Kidney tubule cell (primary cell): ENCODE measurements at regions not wholly inside any gene's neighbourhood (a gene's known extent, or its start where the extent isn't known, plus 50 kb on each side); places are given as distances from the start of the nearest gene placed in this dataset.
A peak's percentile ranks its signal among the peaks of the same experiment; 100 is the strongest.

Experiments used
- DNase-seq: peaks from one replicate; pipeline ENCODE4 v3.0.0-alpha.2; 2018; ENCODE audit warnings: low spot score

DNA sequence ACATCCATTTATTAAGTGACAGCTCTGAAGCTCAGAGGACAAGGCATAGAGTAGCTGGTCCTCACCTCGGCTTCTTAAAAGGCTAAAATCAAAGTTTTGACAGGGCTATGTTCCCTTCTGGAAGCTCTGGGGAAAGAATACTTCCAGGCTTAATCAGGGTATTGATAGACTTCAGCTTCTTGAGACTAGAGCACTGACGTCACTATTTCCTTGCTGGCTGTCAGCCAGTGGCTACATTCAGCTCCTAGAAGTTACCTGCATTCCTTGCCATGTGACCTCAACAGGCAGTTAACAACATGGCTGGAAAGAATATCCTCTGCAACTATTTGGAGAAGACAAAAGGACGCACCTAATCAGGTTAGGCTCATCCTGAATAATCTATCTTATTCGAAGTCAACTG is 1144.8 kb downstream of the ADGRL3 start:
- DNase-seq, result peak; percentile 3

DNA sequence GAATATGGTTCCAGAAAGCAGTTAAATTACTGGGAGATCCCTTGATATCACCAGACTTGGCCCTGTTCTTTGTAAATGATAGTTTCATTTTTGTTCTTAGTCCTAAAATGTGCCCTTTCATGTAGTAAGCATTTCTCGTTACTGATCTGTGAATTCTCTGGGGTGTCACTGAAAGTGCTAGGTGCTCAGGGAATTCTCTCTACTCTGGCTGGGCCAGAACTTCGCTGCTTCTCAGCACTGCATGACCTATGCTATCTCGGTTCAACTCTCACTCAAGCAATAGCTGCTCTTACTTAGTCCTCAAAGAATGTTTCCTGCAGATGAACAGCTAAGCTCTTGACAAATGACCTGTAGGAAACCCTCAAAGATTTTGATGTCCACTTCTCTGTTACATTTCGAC is 1144.3 kb downstream of the ADGRL3 start:
- DNase-seq, result no peak

DNA sequence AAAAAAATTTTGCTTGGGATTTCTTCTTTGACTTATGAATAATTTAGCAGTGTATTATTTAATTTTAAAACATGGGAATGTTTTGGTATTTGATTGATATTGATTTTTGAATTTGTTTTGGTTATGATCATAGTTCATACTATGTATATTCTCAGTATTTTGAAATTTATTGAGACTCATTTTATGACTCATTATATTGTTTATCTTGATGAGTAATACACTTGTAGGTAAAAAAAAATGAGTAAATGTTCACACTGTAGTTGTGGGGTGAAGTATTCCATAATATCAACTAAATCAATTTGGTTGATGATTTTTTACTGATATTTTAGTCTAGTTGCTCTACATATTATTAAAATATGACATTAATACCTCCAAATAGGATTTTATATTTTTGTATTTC is 1142.2 kb downstream of the ADGRL3 start:
- no peak for DNase-seq

DNA sequence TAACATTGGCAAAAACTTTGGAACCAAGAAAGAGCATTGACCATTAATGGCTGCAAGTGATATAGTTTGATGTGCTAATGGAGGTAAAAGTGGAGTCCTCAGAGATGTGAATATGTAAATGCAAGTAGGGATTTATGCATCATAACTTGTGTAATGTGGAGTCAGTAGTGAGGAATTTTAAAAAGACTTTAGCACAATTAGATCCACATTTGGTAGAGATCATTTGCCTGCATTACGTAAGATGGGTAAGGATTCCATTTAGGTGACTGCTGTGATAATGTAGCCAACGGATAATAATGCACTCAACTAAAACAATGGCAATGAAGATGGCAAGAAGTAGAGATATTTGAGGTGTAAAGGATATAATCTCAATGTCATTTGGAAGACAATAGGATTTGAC is 1128.4 kb downstream of the ADGRL3 start:
- no peak for DNase-seq

DNA sequence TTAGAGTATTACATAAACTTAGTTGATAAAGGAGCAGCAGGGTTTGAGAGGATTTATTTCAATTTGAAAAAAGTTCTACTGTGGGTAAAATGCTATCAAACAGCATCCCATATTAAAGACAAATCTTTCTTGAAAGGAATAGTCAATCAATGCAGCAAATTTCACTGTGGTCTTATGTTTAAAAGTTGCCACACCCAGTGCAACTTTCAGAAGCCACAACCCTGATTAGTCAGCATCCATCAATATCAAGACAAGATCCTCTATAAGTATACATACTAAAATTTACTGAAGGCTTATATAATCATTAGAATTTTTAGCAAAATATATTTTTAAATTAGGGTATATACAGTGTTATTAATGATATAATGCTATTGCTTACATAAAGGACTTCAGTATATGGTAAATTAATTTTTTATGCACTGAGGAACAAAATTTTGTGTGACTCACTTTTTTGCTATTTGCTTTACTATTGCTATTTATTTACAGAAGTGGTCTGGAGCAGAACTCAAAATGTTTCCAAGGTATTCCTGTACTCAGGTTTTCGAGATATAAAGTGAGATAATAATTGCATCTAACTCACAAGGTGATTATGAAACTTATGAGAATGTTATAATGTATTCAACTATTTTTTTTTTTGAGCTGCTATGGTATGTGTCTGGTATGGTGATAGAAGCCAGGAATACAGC is 1127.6 kb downstream of the ADGRL3 start:
- no peak for DNase-seq

DNA sequence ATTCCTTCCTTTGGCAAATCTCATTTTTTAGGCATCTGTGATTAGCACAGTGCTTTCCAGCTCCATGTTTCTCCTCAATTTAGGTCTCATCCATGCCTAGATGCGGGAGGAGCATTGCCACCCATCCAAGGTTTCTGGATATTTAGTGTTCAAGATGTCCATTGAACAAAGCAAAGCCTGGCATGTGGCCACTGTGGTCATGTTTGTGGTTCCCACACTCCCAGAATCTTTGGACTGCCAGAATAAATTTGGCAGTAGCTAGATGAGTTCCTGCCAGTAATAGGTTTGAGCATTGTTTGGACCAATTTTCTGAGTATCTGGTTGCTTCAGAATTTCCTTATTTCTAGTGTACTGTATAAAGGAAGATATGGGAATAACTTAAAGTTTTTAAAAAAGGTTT is 1124.1 kb downstream of the ADGRL3 start:
- DNase-seq, result no peak

DNA sequence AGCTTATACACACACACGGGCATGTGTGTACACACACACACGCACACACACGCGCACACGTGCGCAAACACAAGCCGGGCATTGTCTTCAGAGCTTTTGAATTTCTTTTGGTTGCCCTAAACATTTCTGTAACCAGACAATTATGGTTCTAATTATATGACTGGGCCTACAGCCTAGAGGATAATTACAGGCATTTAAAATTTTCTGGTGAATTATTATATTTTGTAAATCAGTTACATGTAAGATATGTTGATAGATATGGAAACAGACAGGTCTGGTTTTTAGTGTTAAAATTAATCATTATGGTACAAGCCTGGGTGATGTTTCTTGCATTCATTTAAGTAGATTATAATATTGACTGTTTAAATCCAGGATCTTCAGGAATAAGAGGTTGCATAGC is 1120.5 kb downstream of the ADGRL3 start:
- no peak for DNase-seq

DNA sequence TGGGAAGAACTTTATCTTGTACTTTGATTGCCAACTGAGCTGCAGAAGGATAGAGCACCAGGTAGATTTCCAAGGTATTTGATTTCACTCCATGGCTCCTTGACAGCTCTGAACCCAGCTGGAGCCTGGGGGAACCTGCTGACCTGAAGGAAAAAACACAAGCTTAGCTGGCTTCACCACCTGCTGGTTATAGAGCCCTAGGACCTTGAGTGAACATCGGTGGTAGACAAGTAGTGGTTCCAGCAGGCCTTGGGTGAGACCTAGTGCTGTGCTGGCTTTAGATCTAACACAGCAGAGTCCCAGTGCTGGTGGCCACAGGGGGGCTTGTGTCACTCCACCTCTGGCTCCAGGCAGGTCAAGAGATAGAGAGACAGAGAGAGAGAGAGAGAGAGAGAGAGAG is 1102.6 kb downstream of the ADGRL3 start:
- no peak for DNase-seq

DNA sequence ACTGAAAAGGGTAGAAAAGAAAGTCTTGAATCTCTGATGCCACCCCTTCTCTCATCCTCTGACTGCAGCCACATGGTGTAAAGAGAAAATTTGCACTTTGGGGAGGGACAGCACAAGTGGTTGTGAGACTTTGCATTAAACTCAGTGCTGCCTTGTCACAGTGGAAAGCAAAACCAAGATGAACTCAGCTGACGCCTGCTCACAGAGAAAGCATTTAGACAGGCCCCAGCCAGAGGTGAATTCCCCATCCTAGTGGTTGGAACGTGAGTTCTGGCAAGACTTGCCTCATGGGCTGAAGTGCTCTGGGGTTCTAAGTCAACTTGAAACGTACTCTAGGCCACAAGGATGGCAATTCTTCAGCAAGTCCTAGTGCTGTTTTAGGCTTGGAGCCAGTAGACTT is 1101.4 kb downstream of the ADGRL3 start:
- no peak for DNase-seq

DNA sequence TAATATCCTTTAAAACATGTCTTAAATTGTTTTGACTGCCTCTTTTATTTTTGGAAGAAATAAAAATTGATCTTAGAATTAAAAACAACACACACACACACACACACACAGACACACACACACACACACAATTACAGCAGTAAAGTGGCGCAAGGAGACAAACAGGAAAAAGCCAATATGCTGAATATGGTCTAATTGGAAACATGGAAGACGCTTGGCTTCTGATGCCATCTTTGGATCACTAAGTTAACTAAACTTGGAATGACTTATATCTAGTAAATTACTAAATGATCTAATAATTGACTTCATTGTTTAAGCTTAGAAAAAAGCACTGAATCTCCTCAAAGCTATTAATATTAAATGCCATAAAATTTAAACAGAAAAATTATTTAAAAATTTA is 1093.4 kb downstream of the ADGRL3 start:
- DNase-seq, result no peak

DNA sequence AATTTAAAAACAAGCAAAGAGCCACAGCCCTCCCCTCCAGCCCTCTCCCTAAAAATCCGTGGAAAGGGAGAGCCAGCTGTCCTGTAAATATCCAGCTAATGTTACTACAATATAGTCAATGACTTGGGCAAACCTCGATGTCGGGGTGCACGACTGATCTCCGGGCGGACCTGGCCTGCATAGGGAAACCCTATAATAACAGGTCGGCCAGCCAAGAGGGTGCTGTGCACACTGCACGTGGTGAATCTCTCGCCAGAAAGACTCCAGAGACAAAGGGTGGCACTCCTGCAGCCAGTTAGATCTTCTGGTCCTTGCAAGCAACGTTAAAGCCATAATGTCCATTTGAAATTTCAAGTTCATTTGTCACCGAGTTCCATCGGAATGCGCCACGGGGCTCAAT is 1092.8 kb downstream of the ADGRL3 start:
- no peak for DNase-seq

DNA sequence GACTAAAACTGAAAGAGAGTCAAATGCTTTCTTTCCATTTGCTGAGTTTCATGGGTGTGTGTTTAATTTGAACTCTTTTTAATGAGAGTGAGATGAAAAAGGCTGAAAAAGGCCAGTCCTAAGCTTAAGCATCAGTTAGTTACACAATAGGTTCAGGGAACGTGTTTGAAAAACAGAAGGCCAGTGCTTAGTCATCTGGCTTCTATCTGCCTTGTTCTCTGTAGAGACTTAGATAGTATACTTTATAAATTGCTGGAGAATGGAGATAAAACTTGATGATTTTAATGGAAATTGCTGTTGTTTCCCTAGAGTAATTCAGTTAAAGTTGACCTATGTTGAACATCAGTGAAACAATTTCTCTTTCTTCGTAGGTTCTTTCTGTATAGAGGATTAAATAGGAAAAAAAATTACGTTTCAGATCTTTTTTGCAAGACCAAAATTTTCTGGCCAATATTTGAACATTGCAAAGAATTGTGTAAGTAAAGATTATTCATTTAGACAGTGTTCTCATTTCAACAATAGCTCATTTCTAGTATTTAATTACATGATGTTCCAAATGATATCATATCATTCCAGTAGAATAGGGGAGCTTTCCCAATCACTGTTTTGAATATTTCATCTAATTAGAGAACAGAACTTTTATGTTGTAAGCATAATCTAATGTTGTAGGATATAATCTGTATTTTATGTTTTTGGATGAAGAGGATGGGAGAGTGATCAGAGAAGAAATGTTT is 1088.8 kb downstream of the ADGRL3 start:
- DNase-seq, result no peak

DNA sequence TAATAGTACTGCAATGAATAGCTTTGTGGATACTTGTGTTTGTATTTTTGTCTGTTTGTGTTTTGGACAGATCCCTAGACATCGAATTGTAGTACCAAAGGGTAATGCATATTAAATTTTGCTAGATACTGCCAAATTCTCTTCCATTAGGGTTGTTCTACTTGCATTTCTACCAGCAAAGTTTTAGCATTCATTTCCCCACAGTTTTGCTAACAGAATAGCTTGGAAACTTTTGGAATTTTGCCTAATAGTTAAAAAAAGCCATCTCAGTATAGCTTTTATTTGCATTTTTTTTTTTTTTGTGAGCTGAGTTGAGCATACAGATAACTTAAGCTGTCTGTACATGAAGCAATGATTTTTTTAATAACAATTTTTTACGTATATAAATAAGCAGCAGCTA is 1084.9 kb downstream of the ADGRL3 start:
- no peak for DNase-seq

DNA sequence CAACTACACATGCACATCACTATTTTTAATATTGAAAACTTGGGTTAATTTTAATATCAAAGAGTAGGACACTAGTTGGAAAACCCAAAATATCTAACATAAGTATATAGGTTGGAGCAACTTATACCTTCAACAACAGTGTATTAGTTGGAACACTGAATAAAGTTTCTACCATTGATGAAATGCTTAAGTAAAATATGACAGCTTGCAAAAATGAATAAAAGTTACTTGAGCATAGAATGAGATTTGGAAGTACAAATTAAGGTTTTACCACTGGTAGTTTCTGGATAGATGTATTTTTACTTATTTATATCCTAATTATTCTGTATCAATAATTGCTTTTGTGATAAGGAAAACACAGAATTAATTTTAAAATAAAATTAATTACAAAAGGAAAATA is 1079.6 kb downstream of the ADGRL3 start:
- no peak for DNase-seq

DNA sequence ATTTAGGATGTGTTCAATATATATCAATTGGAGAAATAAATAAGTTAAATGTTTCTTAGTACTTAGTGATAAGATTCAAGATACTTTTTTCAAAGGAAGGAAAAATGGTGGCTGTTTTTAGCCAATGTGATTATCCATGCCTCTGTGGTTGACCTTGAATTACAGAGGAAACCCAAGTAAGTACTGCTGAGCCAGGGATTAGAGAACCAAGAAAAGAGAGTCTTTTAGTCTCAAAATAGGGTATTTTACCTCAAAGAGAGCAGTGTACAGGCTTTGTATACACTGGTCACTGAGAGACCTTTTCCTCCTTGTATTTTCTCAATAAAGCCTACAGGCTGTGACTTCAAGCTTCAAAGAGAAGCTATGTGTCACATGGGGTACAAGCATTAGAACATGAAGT is 1075.3 kb downstream of the ADGRL3 start:
- no peak for DNase-seq

DNA sequence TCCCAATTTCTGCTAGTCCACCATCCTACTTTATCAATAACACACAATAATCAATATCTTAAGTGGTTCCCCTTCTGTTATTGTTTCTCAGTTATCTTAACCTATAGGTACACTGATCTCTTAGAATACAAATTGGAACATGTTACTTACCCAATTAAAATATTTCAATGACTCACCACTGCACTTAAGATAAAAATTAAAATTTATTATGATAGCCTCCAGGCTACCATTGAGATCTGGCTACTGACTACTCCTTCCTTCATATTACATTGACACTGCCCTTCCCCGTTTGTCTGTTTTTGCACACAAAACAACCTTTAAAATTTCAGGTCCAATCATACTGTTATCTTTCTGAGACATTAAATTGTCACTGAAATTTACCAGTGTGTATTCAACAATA is 1074.7 kb downstream of the ADGRL3 start:
- DNase-seq, result no peak

DNA sequence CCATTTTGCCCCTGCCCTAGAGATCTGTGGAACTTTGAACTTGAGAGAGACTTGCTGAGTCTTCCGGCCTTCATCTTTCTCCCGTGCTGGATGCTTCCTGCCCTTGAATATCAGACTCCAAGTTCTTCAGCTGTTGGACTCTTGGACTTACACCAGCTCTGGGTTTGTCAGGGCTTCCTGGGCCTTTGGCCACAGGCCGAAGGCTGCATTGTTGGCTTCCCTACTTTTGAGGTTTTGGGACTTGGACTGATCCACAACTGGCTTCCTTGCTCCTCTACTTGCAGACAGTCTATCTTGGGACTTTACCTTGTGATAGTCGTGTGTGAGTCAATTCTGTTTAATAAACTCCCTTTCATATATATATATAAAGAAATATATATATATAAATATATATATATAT is 1071.0 kb downstream of the ADGRL3 start:
- no peak for DNase-seq

DNA sequence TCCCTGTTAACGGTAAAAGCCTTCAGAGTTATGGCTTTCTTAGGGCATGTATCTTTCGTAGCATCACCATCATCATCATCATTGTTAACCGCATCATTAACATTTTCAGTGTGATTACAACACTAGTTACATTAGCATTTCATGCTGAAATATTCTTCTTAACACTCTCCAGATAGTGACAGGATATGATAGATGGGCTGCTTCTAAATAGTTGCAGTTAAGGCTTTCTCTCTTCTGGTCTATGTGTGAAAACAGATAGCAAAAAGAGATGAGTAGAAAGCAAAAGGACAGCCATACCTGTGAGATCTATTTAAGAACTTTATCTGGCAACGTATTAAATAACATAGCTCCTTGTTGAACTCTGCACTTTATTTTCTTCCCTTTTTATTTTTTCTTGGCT is 1069.8 kb downstream of the ADGRL3 start:
- no peak for DNase-seq

DNA sequence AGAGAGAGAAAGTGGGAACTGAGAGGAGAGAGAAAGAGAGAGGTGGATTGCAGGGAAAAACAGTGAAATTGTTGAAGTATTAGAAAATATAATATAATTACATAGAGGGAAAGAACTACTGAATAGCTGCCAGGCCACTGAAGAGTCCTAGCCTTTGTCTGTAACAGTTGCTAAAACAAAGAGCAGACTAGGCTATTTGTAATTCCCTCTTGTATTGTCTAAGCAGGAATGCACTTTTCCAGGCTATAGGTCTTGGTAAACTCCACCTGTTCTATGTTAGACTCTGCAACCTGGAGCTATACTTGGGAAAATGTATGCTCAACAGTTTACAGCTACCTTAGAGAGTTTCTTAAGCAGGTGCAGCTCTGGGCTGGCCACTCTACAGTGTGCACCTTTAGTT is 1063.3 kb downstream of the ADGRL3 start:
- DNase-seq, result no peak

DNA sequence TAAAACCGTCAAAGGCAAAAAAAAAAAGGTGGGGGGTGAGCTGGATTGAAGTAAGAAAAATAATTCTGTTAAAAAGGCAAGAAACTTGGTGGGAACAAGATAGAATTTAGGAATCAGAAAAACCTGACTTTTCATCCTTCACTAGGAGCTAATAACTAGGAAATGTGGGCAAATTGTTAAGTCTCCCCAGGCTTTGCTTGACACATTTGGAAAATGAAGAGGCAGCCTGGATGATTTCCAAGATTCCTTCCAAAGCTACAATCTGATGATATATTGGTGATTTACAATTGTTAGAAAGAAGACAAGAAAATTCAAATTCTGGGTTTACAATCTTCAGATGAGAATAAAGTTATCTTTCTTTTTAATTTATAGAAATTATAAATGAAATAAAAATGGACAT is 1062.5 kb downstream of the ADGRL3 start:
- no peak for DNase-seq

DNA sequence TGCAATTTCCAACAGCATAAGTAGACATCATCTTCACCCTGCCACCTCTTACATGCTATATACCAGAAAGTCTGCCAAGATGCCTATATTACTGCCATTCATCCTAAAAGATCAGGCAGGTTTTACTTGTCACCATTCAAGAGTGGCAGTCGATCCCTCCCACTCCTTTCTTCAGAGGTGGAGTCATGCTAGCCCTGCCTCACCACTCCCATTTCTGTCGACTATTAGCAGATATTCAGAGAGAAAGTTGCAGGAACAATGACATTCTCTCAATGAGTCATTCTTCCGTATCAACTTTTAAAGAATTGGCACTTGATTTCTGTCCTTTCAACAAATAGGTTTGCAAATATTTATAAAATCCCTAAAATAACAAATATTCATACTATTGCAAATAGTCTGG is 1060.1 kb downstream of the ADGRL3 start:
- no peak for DNase-seq

DNA sequence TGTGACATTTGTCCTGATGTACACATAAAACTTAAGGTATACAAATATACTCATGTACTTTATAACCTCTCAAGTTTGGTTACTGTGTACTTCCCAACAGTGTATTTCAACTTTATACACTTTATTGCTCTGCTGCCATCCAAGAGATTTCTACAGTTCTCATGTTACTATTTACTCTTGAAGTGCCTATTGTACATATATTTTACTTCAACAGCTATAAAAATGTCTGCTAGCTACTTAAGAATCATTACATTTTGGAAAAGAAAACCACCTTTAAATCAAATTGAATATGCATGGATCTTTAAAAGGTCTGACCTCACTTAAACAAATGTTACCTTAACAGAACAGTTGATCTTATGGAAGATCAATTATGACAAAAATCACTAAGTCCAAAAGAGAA is 1056.4 kb downstream of the ADGRL3 start:
- DNase-seq, result no peak

DNA sequence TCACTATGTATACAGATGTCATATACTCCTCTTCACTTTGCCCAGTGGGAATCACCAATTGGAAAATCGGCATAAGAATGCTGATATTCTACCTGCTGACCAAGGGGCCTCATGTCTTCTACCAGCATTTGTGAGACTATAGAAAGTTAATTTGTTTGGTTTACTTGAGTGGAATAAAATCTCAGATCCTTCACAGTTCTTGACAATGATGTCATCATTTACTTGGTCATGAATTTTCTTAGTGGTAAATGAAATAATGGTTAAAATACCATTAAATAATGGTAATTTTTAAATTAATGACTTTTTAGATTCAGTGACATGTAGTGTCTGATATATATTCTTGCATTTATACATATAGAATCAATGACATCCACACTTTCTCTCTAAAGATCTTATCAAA is 1052.6 kb downstream of the ADGRL3 start:
- no peak for DNase-seq

DNA sequence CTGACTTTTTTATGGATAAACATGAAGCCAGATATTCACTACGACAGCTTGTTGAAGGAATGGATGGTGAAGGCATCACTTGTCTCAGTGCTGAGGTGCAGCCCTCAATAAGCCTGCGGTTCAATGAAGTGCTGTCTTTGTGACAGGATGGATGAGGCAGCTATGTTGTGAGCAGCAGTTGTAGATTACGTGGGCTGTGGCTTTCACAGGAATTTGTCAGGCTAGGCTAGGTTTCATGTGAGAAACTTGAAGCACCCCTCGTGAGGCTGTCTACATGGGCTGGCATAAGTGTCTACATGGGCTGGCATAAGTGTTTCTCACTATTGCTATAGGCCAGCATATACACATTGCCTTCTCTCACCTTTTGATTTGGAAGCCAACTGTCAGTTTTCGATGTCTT is 1050.0 kb downstream of the ADGRL3 start:
- no peak for DNase-seq
